HG02610 (cell line): ENCODE measurements at regions not wholly inside any gene's neighbourhood (a gene's known extent, or its start where the extent isn't known, plus 50 kb on each side); places are given as distances from the start of the nearest gene placed in this dataset.
"Not testable (repeated sequence)": the region's sequence is repeated elsewhere in the genome, so short reads cannot be mapped to it uniquely, and the experiment has no call there.

Experiments
- ATAC-seq: cut with Tn5 transposase; IDR thresholded peaks from one replicate; pipeline ENCODE4 v1.9.1; 2021; ENCODE audit warnings: mild to moderate bottlenecking, moderate library complexity; ENCODE audit not compliant: unreplicated experiment

DNA sequence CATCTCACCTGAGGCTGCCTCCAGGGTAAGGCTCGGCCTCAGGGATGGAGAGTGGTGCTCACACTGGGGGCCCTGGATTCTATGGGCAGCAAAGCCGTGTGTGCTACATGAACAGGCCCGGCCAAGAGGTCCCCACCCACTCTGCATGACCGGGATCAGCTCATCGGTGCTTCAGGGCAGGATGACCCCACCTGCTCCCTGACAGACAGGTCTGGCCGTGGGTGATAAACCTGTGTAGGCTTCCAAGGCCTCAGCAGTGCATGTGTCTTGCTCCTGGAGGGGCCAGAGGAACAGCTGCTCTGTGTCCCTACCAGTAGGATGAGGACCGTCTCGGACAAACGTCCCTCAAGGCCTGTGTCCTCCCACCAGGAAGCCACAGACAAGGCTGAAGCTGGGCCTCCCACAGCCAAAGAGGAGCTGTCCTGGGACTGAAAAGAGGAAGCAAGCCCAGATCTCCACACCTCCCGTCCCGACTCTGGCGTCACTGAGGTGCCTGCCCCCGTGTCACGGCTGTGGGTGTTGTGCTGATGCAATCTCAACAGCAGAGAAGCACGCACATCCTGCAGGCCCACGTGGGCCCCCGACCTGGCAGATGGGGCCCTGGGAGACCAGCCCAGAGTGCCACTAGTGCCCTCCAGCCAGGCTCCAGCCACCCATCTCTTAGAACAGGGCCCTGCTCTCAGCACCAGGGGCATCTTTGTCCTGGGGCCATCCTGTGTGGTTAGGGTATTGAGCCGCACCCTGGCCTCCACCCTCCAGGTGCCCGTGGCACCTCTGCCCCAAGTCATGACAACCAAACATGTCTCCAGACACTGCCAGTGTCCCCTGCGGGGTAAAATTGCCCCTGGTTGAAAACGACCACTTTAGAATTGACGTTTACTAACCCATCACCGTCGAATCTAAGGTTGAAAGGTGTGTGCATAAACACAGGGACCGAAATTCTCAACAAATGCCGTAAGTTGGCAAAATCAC is 5455.9 kb upstream of the TPTE start:
- ATAC-seq = peak; percentile 50

DNA sequence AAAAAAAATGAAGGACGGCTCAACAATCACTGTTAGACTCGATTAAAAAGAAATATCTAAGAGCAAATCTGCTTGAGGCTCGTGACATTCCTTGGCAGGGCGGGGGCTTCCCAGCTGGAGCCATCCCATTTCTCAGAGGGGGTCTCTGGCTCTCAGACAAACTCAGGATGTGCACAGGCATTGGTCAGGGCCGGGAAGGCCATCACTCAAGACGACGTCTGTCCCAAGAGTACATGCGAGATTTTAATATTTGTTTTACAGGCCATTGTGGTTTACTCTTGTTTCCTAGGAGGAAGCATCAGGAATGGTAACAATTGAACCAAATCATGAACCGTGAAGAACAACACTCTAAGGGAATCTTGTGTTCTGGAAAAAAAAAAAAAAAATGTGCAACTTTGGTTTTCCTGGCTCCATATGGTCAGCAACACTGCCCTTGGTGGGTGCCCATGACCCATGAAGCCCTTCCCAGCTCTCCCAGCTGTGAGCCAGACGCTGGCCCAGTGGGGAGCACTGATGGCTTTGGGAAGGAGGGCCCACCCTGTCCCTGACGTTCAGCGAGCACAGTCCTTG is 5454.6 kb upstream of the TPTE start:
- ATAC-seq = not testable (repeated sequence)

DNA sequence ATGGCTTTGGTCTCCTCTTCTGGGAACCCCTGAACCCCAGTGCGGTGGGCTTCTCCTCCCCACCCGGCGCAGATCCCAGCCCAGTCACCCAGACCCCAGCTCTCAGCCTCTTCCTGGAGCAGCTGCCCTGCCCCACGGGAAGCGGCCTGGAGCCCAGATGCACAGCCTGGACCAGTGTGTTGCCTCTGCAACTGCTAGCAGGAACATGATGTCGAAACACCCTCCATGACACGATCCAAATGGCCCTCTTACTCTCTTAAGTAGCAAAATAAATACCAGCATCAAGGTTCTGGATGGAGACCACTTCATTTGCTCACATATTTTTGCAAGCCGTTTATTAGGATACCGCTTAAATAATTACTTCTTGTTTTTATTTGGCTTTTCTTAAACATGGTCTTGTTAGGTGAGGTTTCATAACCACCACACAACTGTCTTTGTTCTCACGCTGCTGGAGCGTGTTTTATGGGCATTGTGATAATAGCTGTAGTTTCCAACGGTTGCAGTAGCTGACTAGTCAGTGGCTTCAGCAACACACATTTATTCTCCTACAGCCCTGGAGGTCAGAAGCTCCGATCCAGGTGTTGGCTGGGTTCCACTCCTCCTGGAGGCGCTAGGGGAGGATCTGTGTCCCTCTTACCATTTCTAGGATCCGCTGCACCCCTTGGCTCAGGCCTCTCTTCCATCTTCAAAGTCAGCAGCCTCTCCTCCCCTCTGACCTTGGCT is 5453.9 kb upstream of the TPTE start:
- ATAC-seq = not testable (repeated sequence)

DNA sequence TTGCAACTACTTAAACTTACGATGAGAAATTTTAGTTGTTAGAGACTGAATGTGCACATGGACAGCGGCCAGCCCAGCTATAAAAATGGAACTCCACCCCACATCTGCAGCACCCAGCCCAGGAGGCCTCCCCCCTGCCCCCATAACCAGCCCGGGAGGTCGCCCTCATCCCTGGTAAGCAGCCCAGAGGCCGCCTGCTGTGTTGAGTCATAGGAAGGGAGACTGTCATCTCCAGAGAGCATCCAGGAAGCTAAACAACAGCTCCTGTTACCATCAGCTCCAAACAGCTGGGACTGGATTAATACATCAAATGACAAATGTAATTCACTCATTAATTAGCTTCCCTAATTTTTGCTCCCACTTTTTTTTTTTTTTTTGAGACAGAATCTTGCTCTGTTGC is 5452.7 kb upstream of the TPTE start:
- not testable (repeated sequence) for ATAC-seq

DNA sequence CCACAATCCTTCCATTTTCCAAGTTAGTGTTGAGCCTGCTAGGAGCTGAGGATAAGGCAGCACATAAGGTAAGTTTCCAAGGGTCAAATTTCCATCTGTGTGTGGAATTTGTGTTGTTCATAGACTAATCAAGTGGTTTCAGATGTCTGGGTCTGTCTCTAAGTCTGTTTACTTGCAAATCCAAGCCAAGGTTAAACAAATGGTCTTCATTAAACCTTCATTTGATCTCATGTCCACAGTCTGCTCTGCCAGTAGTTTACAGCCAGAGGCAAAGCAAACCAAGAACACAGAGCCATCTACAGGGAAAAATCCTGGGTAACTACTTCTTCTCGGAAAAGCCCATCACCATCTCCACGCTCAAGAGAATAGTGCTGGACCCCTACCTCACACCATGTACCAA is 5450.2 kb upstream of the TPTE start:
- ATAC-seq = not testable (repeated sequence)

DNA sequence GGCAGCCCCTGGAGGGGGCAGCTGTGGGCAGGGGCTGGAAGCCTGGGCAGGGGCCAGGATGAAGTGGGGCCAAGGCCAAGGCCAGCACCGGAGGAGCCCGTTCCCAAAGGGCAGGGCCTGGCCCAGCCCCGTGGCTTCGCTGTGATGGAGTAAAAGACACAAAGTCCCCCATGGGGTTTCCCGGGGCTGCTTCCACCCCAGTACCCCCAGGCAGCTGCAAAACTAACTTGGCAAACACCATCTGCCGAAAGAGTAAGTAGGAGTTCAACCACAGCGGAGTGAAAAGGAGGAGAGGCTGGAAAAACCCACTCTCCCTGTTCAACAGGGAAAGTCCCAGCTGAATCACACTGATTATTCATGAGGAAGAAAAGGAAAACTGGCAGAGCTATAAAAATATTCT is 5444.5 kb upstream of the TPTE start:
- ATAC-seq = not testable (repeated sequence)

DNA sequence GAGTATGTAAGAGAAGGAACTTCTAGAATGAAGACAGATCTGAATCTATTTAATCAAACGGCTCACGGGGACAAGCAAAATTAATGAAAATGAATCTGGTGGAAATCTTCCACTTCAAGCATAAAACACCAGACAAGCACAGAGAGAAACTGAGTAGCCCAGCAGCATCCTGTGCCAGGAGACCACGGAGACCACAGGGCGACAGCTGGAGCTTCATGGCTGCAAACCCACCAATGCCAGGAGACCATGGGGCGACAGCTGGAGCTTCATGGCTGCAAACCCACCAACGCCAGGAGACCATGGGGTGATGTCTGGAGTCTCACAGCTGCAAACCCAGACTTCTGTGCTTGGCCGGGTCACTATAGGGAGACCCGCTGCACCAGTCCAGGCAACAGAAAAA is 5442.0 kb upstream of the TPTE start:
- ATAC-seq = not testable (repeated sequence)

DNA sequence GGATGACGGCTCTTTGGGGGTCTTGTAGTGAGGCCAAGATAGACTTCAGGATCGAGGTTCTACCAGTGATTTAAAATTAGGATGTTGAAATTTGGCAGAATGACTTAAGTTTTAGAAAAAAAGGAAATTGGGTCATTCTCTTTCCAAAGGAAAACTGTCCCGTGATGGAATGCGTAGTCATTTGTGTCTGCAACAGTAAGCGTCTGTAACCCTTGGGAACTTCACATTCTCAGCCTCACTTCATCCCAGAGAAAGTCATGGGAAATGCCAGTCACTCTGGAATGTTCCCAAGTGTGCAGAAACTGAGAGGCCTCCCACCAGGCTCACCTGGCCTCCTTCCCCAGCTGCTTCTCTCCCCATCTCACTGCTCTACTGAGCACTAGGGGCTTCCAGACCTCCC is 5441.4 kb upstream of the TPTE start:
- ATAC-seq = not testable (repeated sequence)

DNA sequence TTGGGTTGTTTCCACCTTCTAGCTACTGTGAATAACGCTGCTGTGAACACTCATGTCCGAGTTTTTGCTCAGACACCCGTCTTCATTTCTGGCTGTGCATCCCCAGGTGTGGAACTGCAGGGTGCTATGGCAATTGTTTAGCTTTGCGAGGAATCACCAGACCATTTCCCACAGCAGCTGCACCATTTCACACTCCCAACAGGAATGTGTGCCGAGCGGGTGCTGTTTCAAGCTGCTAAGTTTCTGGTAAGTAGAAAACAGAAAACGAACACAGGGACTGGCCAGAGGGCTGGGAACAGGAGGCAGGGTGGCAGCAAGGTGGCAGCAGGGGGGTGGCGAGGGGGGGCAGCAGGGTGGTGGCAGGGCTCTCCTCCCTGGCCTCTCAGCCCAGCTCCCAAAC is 5437.1 kb upstream of the TPTE start:
- ATAC-seq = not testable (repeated sequence)

DNA sequence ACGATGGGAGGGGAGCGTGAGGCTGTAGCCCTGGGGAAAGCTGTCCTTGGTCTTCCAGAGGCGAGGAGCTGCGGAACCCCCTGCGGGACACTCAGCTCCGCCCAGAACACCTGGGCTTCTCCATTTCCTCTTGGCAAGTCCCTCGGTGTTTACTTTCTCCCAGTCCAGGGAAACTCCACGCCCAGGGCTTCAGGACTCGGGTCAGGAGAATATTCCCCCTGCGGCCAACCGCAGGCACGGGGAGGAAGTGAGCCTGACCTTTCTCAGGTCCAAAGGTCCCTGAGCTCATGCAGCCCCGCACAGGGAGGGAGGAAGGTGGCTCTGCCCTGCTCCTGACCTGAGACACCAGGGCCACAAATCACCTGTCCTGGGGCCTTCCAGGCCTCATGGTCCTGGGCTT is 5435.9 kb upstream of the TPTE start:
- ATAC-seq = not testable (repeated sequence)

DNA sequence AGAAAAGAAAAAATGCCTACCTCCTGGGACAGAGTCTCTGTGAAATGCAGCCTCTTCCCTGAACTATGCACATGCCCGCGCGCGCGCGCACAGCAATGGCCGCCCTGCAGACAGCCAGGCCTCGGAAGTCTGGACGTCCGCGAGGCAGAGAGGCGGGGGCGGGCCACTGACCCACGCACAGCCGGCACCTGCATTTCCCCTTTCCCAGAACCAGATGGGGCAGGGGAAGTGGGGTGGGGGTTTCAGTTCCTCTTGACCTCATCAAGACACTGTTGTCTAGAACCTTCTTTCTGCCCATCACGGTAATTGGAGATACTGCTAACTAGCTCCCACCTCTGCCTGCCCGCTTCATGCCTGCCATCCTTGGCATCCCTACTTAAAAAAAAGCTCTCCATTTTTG is 5435.0 kb upstream of the TPTE start:
- not testable (repeated sequence) for ATAC-seq

DNA sequence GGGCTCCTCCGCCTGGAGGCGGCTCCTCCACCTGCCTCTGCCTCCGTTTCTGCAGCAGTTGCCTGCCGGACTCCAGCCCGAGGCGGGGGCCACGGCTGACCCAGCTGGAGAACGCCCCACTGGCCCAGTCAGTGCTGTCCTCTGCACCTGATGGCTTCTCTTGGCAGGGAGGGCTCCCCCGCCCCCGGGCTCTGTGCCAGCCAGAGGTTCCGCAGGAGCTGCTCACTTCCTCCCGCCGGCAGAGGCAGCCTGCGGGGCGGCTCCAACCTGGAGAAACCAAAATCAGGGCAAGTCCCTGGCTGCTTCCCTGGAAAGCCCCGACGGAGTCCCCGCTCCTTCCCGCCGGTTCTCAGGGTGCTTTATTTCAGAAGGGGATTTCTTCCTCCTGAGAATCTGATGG is 5432.6 kb upstream of the TPTE start:
- not testable (repeated sequence) for ATAC-seq

DNA sequence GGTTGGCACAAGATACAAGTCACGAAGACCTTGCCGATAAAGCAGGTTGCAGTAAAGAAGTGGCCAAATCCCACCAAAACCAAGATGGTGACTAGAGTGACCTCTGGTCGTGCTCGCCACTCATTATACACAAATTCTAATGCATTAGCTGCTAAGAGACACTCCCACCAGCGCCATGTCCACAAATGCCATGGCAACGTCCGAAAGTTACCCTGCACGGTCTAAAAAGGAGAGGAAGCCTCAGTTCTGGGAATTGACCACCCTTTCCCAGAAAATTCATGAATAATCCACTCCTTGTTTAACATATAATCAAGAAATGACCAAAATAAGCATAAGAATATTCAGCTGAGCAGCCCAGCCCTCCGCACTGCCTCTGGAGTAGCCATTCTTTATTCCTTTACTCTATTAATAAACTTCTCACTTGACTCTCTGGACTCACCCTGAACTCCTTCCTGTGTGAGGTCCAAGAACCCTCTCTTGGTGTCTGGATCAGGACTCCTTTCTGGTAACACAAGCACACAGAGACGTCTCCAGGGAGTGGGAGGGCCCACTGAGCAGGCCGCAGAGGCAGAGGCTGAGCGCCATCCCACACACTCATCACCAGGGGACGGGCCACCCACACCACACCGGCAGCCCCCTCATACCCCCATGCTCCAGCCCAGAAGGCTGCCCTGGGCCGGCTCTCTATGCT is 5431.8 kb upstream of the TPTE start:
- ATAC-seq = not testable (repeated sequence)

DNA sequence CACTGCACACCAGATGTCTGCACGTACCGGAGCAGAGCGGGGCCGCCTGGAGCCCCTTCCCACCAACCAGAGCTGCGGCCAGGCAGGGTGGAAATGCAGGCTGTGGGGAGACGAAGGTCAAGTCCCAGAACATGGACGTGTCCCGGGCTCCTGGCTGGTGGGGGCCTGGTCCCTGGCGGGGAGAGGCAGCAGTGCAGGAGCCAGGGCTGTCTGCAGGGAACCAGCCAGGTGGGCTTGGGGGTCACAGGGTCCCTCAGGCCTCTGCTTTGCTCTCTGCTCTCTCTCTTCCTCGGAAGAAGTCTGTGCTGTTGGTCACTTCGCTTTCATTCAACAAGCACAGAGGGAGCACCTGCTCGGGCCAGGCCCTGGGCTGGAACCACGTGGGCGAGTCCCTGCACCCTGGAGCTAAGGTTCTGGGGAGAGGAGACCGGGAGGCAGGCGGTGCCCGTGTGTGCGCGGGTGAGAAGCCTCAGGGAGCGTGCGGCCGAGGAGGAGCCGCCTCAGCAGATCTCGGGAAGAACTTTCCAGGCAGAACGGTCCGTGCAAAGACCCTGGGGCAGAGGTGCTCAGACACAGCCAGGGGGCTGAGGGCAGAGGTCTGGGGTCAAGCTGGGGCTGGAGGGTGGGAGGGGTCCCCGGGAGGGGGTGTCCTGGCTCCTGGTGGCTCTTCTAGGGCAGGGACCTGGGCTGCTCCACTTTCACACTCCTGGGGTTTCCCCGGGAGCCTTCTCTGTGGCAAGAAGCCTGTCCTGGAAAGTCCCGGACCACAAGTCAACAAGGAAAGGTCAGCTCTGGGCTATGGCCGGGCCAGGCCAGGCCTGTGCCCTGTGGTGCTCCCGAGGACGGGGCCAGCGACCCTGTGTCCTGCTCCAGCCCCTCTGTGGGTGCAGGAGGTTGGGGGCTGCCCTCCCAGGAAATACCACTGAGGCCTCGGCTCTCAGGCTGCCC is 5431.0 kb upstream of the TPTE start:
- not testable (repeated sequence) for ATAC-seq

DNA sequence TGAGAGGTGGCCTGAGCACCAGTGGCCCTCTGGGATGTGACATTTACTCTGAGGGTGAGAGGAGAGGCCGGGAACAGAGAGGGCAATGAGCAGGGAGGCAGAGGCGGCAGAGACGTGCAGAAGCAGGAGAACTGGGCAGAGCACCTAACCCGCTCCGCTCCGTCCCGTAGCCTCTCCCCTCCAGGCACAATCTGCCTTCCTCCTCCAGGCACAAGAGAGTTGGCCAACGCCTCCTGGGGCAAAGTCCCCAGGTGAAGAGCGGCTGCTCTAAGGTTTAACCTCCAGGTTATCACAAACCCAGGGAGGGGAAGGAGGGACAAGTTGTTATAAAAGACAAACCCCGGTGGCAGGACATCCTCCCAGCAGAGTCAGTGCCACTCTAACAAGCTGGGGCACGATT is 5430.1 kb upstream of the TPTE start:
- ATAC-seq = not testable (repeated sequence)

DNA sequence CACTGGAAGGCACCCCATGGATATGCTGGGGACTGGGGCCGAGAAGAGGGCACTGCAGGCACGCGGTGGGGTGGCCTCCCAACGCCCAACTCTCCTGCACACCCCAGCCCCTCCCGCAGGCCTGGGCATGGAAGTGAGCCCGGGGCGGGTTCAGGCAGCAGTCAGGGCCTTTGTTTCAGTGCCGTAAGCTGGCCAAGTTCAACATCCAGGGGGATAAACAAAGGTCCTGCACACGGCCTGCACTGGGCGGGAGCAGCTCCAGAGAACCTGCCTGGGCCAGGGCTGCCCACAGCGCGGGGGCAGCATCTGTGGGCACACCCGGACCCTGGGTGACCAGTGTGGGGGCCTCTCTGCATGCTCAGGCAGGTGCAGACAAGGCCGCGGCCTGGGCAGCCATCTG is 5425.8 kb upstream of the TPTE start:
- not testable (repeated sequence) for ATAC-seq

DNA sequence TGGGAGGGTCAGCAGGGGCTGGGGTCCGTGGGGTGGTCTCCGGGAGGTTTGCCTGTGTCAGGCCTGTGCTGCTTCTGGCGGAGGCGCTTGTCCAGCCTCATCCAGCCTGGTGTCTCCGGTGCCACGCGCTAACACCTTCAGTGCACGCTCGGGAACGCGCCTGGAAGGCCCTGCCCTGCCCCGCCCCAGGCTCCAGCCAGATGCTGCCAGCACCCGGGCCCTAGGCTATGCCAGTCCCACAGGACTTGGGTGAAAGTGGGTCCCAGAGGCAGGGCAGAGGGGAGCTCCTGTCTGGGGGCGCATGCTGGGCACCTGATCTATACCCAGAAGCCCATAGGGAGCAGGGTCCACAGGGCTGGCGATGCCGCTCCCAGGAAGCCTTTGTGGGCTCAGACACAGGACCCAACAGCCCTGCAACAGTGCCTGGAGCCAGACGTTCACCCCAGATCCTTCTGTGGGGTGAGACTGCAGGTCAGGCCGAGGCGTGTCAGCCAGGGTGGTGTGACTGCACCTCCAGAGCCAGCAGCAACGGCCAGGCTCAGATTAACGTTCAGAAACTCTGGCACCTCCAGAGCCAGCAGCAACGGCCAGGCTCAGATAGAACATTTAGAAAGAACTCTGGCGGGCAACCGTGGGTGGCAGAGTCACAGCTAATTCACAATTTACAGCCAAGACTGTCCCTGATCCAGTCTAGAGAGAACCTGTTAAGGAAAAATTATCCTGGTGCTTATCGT is 5423.2 kb upstream of the TPTE start:
- ATAC-seq = not testable (repeated sequence)

DNA sequence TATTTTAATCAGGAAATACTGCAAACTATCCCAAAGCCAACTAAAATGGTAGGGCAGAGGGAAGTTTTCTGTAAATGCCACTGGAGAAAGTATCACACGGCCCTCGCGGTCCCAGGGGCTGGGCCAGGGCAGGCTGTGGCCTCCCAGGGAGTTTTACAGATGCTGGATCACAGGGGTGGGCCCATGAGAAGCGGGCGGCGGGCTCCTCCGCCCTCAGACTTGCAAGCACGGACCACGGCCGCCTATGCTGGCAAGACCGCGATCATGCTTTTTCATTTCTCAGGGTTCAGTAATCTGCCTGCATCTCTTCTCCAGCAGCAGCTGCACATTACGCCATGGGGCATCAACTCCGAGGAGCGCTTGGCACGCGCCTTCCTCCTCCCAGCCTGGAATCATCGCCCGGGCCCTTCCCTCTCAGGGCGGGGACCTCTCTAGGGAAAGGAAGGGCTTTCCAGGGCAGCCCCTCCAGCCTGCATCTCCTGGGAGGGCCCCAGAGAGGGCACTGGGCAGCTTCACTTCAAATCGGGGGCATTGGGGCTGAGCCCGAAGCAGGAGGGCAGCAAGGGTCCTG is 5420.7 kb upstream of the TPTE start:
- ATAC-seq = not testable (repeated sequence)

DNA sequence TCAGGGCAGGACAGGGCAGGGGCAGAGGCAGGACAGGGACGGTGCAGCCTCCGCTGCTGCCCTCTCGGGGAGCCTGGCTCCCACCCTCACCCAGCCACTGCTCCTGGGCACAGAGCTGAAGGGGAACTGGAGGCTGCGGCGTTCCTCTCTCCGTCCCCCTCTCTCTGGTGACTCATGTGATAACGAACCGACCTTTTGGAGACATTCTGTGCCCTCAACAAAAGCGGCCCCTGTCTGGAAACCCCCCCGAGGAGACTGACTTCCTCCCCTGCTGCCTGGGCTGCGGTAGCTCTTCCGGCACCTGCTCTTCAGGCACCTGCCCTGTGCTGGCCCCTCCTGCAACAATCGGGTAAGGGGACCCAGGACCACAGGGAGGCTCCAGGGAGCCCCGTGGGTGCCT is 5419.6 kb upstream of the TPTE start:
- peak; percentile 53 for ATAC-seq
